GM23338 (cell line): ENCODE measurements at regions not wholly inside any gene's neighbourhood (a gene's known extent, or its start where the extent isn't known, plus 50 kb on each side); places are given as distances from the start of the nearest gene placed in this dataset.

Experiments
- ATAC-seq: fragments of 200-7000 bp; cut with Tn5 transposase; 3 replicates; pipeline ENCODE4 v1.9.1; 2020
- DNase-seq: peaks from one replicate; pipeline ENCODE4 v3.0.0-alpha.2; 2015; ENCODE audit warnings: low spot score
- H2AFZ ChIP-seq: fragments of 200-600 bp; sonication (generic); 2 replicates; pipeline ENCODE4 v1.8.0; 2016; ENCODE audit warnings: antibody characterized with exemption, mild to moderate bottlenecking, moderate library complexity
- H3F3A ChIP-seq: fragments of 200-600 bp; sonication (generic); replicated peaks from 2 replicates; pipeline ENCODE4 v1.8.0; 2017; ENCODE audit warnings: antibody characterized with exemption, mixed run types, low read depth
- H3K27ac ChIP-seq: fragments of 200-600 bp; sonication (generic); 2 replicates; pipeline ENCODE4 v1.6.1; 2016; ENCODE audit warnings: low read depth
- H3K27me3 ChIP-seq: fragments of 200-600 bp; sonication (generic); 2 replicates; pipeline ENCODE4 v1.8.0; 2016; ENCODE audit warnings: mild to moderate bottlenecking, mixed run types, moderate library complexity; ENCODE audit not compliant: insufficient read depth
- H3K36me3 ChIP-seq: fragments of 200-600 bp; sonication (generic); 2 replicates; pipeline ENCODE4 v1.8.0; 2016; ENCODE audit warnings: mild to moderate bottlenecking; ENCODE audit not compliant: insufficient read depth
- H3K4me1 ChIP-seq: fragments of 200-600 bp; sonication (generic); 2 replicates; pipeline ENCODE4 v1.8.0; 2016; ENCODE audit warnings: mild to moderate bottlenecking, moderate library complexity; ENCODE audit not compliant: insufficient read depth
- H3K4me2 ChIP-seq: fragments of 200-600 bp; sonication (generic); 2 replicates; pipeline ENCODE4 v1.7.1; 2017; ENCODE audit warnings: mixed run types
- H3K4me3 ChIP-seq: fragments of 200-600 bp; sonication (generic); 2 replicates; pipeline ENCODE4 v1.6.1; 2016; ENCODE audit warnings: mixed run types
- H3K79me2 ChIP-seq: fragments of 200-600 bp; sonication (generic); replicated peaks from 2 replicates; pipeline ENCODE4 v1.8.0; 2017; ENCODE audit warnings: mild to moderate bottlenecking; ENCODE audit not compliant: insufficient read depth
- H3K9me2 ChIP-seq: fragments of 200-600 bp; sonication (generic); 2 replicates; pipeline ENCODE4 v1.8.0; 2017; ENCODE audit not compliant: insufficient read depth
- H4K20me1 ChIP-seq: fragments of 200-600 bp; sonication (generic); replicated peaks from 2 replicates; pipeline ENCODE4 v1.8.0; 2017; ENCODE audit warnings: mild to moderate bottlenecking; ENCODE audit not compliant: insufficient read depth
- H3K27ac Mint-ChIP-seq: 2 replicates; pipeline ENCODE4 v1.8.0; 2020; ENCODE audit warnings: inconsistent platforms, mild to moderate bottlenecking, moderate library complexity, mixed read lengths
- H3K27me3 Mint-ChIP-seq: 3 replicates; pipeline ENCODE4 v1.8.0; 2022; ENCODE audit warnings: low read depth, mild to moderate bottlenecking, moderate library complexity, mixed read lengths, inconsistent platforms; ENCODE audit not compliant: insufficient read depth, poor library complexity
- H3K36me3 Mint-ChIP-seq: 3 replicates; pipeline ENCODE4 v1.8.0; 2021; ENCODE audit warnings: low read depth, mild to moderate bottlenecking, inconsistent platforms, moderate library complexity, mixed read lengths
- H3K4me1 Mint-ChIP-seq: 3 replicates; pipeline ENCODE4 v1.8.0; 2020; ENCODE audit warnings: mild to moderate bottlenecking, inconsistent platforms, mixed read lengths
- H3K4me3 Mint-ChIP-seq: 3 replicates; pipeline ENCODE4 v1.8.0; 2021; ENCODE audit warnings: moderate library complexity, mild to moderate bottlenecking, inconsistent platforms, mixed read lengths
- H3K9me3 Mint-ChIP-seq: 3 replicates; pipeline ENCODE4 v1.8.0; 2020; ENCODE audit warnings: moderate library complexity, mild to moderate bottlenecking, inconsistent platforms, mixed read lengths
- ETS1 ChIP-seq: IDR thresholded peaks from 2 replicates; pipeline ENCODE4 v1.6.1; 2016; ENCODE audit warnings: antibody characterized with exemption
- ZNF114 ChIP-seq: fragments of 250-450 bp; sonication (Bioruptor Pico); IDR thresholded peaks from 2 replicates; pipeline ENCODE4 v1.5.0; 2020; ENCODE audit warnings: mild to moderate bottlenecking, moderate library complexity
- ZNF462 ChIP-seq: fragments of 250-450 bp; sonication (Bioruptor Pico); IDR thresholded peaks from 2 replicates; pipeline ENCODE4 v1.5.0; 2020; ENCODE audit warnings: mild to moderate bottlenecking, moderate library complexity

DNA sequence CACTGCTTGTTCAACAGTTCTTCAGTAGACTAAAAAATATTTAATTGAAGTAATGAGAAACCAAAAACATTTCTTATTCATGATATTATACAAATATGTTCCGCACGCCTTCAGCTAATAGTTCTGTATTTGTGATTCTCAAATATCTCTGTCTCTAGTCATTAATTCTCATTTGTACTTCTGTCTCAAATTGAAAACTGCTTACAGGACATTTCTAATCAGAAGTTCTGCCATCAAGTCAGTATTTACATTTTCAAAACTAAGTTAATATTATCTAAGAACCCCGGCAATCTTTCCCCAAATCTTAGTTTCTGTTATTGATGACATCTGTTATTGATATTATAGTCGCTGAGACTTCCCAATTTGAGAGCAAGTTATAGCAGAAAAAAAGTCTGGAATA is 78.6 kb upstream of the PGRMC2 start:
- Histone ChIP-seq H3K36me3 (no peaks in the 10 kb centered on the region), H3F3A (no peaks in the 10 kb centered on the region)
- no peak overlapping the region for H3K27ac Mint-ChIP-seq

More for the DNA sequence above, 78.6 kb upstream of the PGRMC2 start:
- ATAC-seq (no peak), DNase-seq (no peak)
- TF ChIP-seq ETS1: no peak
- no peak for TF ChIP-seq ZNF114 (CRISPR knock-in tag)
- no peak for TF ChIP-seq ZNF462 (CRISPR knock-in tag)
- Mint-ChIP-seq H3K27me3 (peaks cover 4% of the 10 kb centered on the region), H3K9me3 (peaks cover 17% of the 10 kb centered on the region), H3K4me3 (no peak overlapping the region), H3K4me1 (no peaks in the 10 kb centered on the region), H3K36me3 (peaks cover 24% of the 10 kb centered on the region)
- Histone ChIP-seq H3K9me2 (no peaks in the 10 kb centered on the region), H3K79me2 (no peaks in the 10 kb centered on the region), H3K4me1 (peaks cover 4% of the 10 kb centered on the region; the same call in 1 of the 2 replicates), H3K27ac (no peak overlapping the region), H4K20me1 (no peaks in the 10 kb centered on the region), H3K4me3 (no peak overlapping the region), H3K27me3 (no peaks in the 10 kb centered on the region), H3K4me2 (no peak overlapping the region), H2AFZ (no peak overlapping the region)
